ENCODE measurements at regions not wholly inside any gene's neighbourhood (a gene's known extent, or its start where the extent isn't known, plus 50 kb on each side); places are given as distances from the start of the nearest gene placed in this dataset.

DNA sequence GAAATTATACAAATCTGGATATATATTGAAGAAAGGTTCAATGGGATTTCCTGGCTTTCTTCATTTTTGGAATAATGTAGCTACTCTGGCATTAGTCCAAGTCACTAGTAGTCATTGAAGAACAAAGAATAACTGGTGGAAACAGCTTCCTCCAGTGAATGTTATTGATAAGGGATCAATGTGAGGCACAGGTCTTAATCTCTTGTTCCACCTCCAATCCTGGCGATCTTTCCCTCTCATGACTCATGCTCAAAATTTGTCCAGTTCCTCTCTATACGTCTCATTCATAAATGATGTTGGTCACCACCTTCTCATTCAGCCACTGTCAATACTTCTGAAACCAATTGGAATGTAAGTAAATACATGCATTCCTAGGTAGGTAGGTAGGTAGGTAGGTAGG is 185.0 kb upstream of the BMP2 start:
- TF ChIP-seq, protein P1, sequence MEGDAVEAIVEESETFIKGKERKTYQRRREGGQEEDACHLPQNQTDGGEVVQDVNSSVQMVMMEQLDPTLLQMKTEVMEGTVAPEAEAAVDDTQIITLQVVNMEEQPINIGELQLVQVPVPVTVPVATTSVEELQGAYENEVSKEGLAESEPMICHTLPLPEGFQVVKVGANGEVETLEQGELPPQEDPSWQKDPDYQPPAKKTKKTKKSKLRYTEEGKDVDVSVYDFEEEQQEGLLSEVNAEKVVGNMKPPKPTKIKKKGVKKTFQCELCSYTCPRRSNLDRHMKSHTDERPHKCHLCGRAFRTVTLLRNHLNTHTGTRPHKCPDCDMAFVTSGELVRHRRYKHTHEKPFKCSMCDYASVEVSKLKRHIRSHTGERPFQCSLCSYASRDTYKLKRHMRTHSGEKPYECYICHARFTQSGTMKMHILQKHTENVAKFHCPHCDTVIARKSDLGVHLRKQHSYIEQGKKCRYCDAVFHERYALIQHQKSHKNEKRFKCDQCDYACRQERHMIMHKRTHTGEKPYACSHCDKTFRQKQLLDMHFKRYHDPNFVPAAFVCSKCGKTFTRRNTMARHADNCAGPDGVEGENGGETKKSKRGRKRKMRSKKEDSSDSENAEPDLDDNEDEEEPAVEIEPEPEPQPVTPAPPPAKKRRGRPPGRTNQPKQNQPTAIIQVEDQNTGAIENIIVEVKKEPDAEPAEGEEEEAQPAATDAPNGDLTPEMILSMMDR (IDR thresholded peaks at IDR 0.05; ENCODE audit: low read depth, low read length): no peak
- no peak for TF ChIP-seq POLR2A (IDR thresholded peaks at IDR 0.05; ENCODE audit: extremely low read depth, insufficient read length)

Measured in NB4 (cell line).